ENCODE measurements at regions not wholly inside any gene's neighbourhood (a gene's known extent, or its start where the extent isn't known, plus 50 kb on each side); places are given as distances from the start of the nearest gene placed in this dataset.

DNA sequence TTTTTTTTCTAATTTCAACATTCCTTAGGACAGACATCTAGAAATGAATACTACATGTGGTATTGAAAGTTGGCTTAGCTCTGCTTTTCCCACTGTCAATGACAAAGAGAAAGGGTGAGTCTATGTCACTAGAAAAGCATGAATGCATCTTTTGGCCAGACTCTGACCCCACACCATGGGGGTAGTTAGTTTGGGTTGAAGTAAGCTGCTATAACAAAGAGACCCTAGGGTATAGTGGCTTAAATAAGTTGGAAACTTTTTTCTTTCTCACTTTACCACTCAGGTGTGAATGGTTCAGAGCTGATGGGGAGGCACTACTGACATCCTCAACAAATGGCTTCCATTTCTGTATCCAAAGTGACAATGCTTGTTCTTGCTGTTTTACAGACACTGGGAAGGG lies 161.5 kb downstream of the DLEU7 start:
- Mint-ChIP-seq H3K4me3 (no peak overlapping the region), H3K9me3 (no peaks in the 10 kb centered on the region), H3K36me3 (ENCODE audit: low read depth) (no peaks in the 10 kb centered on the region), H3K27ac (no peak overlapping the region), H3K4me1 (ENCODE audit: low read depth) (peaks cover 17% of the 10 kb centered on the region), H3K27me3 (no peaks in the 10 kb centered on the region)
- intact Hi-C loops (cut with micrococcal nuclease): no loop called here

DNA sequence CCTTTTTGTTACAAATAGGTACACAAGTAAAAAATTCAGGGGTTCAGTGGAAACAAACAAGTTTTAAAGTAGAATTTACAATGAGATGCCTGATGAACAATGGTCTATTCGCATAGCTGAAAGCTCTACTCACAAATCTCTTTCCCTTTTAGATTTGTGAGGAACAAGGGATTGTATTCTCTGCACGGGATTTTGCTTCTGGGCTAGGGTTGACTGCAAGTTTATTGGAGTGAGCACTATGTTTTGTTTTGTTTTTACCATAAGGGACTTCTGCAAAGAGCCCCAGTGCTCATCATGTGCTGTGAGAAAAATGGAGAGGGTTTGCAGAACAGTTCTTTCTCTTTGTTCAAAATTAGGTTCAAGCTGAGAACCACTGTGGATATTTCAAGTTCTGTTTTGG lies 160.5 kb downstream of the DLEU7 start:
- no peak overlapping the region for H3K27ac Mint-ChIP-seq
- intact Hi-C loops (cut with micrococcal nuclease): no loop called here
- no peaks in the 10 kb centered on the region for H3K27me3 Mint-ChIP-seq
- no peaks in the 10 kb centered on the region for H3K9me3 Mint-ChIP-seq
- H3K4me3 Mint-ChIP-seq: no peak overlapping the region
- peaks cover 15% of the 10 kb centered on the region for H3K4me1 Mint-ChIP-seq (ENCODE audit: low read depth)
- no peaks in the 10 kb centered on the region for H3K36me3 Mint-ChIP-seq (ENCODE audit: low read depth)

DNA sequence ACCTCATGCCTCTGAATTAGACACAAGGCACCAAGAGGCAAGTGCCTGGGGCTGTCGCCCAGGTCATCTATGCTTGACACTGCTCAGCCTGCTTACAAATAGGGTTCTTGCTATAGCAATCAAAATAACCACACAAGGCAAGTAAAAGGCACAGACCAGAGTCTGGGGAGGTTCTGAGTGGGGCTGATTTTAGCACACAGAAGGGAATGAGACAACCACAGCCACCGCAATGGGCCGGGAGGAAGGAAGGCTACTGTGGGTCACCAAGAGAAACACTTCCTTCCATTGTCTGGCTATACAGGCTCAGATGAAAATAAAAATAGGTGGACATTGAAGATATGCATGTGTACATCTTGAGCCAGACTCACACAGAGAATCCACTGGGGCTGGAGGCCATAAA lies 159.1 kb downstream of the DLEU7 start:
- Mint-ChIP-seq H3K27me3 (no peaks in the 10 kb centered on the region), H3K27ac (no peak overlapping the region), H3K4me3 (no peak overlapping the region), H3K9me3 (no peaks in the 10 kb centered on the region), H3K4me1 (ENCODE audit: low read depth) (peaks cover 15% of the 10 kb centered on the region), H3K36me3 (ENCODE audit: low read depth) (no peaks in the 10 kb centered on the region)
- intact Hi-C loops (cut with micrococcal nuclease): no loop called here

DNA sequence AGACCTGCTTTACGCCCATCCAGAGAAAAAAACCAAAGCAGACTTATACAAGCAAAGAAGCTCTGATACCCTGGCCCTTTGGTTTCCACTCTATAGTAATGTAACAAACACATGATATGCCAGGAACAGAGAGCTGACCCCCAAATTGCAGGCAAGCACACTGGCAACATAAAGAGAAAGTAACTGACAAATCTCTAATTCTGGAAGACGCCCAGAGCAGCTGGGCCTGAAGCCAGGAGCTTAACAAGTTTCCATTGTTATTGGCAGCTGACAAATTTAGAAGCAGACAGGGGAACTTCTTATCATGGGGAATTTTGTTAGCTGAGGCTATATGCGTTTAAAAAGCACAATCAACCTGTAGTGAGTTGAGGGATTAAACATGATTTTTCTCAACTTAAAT lies 158.0 kb downstream of the DLEU7 start:
- no peaks in the 10 kb centered on the region for H3K27me3 Mint-ChIP-seq
- intact Hi-C loops (cut with micrococcal nuclease): no loop called here

DNA sequence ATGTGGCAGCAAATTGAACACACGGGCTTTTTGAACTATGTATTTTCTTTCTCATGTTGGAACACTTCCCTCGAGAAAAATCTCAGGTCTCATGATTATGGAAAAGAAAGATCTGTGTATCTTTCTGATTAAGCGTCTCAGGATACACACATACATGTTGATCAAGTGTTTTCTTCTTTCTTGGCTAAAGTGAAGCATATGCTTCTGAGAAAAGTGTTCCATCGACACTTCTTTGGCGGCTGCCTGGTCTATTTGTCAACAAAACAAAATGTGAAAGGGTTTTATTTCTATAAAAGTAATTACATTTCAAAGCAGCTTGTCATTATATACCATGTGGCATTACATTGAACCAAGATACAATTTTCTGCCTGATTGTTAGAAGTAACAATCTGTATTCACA lies 157.5 kb downstream of the DLEU7 start:
- intact Hi-C loops (cut with micrococcal nuclease): no loop called here
- Mint-ChIP-seq H3K4me1 (ENCODE audit: low read depth) (peaks cover 15% of the 10 kb centered on the region), H3K27ac (no peak overlapping the region), H3K27me3 (no peaks in the 10 kb centered on the region), H3K36me3 (ENCODE audit: low read depth) (no peaks in the 10 kb centered on the region), H3K9me3 (no peaks in the 10 kb centered on the region), H3K4me3 (no peak overlapping the region)

More for the DNA sequence above, 158.0 kb downstream of the DLEU7 start:
- Mint-ChIP-seq H3K36me3 (ENCODE audit: low read depth) (no peaks in the 10 kb centered on the region), H3K27ac (no peak overlapping the region), H3K9me3 (no peaks in the 10 kb centered on the region), H3K4me3 (no peak overlapping the region), H3K4me1 (ENCODE audit: low read depth) (peaks cover 15% of the 10 kb centered on the region)

DNA sequence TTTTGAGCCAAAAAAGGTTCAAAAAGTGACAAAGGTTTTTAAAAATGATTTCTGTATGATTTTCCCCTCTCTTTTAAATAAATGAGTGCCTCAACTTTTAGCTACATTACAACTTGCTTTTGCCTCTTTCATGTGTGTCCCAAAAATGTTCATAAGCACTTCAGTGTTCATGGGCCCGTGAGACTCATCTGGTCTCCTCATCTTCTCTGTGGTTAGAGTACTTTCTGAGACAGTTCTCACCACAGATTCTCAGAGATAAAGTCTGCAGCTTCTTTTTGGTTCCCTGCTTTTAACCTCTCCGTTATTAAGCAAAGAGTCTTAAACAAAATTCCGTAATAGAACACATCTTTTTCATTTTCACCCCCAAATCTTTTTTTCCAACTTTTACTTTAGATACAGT lies 156.9 kb downstream of the DLEU7 start:
- no peak overlapping the region for H3K27ac Mint-ChIP-seq
- intact Hi-C loops (cut with micrococcal nuclease): no loop called here
- H3K4me3 Mint-ChIP-seq: no peak overlapping the region

DNA sequence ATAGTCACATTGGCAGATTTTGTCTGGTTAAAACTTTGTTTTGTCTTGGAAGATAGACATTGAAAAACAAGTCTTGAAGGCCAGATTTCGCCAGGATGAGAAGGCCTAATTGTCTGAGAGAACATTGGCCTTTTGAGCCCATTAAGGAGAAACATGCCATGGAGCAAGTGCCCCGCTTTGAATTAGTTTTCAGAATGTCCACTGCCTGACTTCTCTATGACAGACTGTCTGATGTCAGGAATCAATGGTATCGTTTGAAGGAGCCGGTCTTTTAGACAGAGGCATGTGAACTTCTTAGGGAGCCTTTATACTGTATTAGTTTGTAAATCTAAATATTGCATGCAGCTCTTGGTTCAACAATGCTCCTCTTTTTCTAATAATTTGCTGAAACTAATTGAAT lies 155.9 kb downstream of the DLEU7 start:
- Mint-ChIP-seq H3K4me3 (no peak overlapping the region), H3K36me3 (ENCODE audit: low read depth) (no peaks in the 10 kb centered on the region), H3K27me3 (no peaks in the 10 kb centered on the region), H3K9me3 (no peaks in the 10 kb centered on the region), H3K4me1 (ENCODE audit: low read depth) (peaks cover 15% of the 10 kb centered on the region), H3K27ac (no peak overlapping the region)
- intact Hi-C loops (cut with micrococcal nuclease): no loop called here

More for the DNA sequence above, 156.9 kb downstream of the DLEU7 start:
- no peaks in the 10 kb centered on the region for H3K9me3 Mint-ChIP-seq
- H3K4me1 Mint-ChIP-seq (ENCODE audit: low read depth): peaks cover 15% of the 10 kb centered on the region
- no peaks in the 10 kb centered on the region for H3K27me3 Mint-ChIP-seq
- H3K36me3 Mint-ChIP-seq (ENCODE audit: low read depth): no peaks in the 10 kb centered on the region

DNA sequence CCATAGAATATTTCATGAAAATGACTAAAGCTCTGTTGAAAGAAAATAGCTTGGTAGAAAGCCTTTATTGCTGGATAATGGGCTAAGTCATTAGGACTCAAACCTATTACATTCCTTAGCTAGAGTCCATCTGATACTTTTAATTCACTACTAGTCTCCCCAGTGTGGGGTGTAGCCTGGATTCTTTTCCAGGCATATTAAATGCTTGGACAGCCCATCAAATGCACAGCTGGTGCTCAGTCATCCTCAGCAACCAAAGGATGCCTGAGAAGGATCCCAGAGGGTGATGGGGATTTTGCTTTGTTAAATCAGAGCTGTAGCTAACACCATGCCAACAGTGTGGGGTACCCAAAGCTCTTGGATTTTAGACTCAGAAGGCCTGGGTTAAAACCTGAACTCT lies 153.5 kb downstream of the DLEU7 start:
- Mint-ChIP-seq H3K27me3 (no peaks in the 10 kb centered on the region), H3K27ac (no peak overlapping the region), H3K9me3 (no peaks in the 10 kb centered on the region), H3K36me3 (ENCODE audit: low read depth) (no peaks in the 10 kb centered on the region), H3K4me3 (no peak overlapping the region), H3K4me1 (ENCODE audit: low read depth) (peaks cover 4% of the 10 kb centered on the region)
- intact Hi-C loops (cut with micrococcal nuclease): no loop called here

DNA sequence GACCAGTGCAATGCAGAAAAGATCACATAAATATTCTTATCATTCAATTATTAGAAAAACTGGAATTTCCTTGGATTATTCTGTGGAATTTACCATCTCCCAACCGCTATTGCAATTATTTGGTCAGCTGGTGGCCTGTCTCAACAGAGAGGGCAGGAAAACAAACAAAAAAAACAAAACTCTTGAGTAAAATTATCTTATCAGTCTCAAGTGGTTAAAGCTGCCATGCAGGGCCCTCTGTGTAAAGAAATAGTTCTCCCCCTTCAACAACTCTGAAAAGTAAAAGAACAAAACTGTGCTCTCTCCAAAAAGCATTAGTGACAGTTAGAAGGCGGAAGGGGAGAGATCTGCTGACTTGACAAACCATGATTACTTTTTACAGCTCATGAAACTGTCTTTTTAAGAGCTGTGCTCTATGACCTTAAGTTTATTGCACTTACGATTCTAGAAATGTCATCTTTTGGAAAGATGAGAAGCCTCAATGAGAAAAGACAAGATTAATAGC lies 152.3 kb downstream of the DLEU7 start:
- Mint-ChIP-seq H3K27me3 (no peaks in the 10 kb centered on the region), H3K9me3 (no peaks in the 10 kb centered on the region), H3K4me1 (ENCODE audit: low read depth) (no peaks in the 10 kb centered on the region), H3K4me3 (no peak overlapping the region), H3K27ac (no peak overlapping the region), H3K36me3 (ENCODE audit: low read depth) (no peaks in the 10 kb centered on the region)
- intact Hi-C loops (cut with micrococcal nuclease): no loop called here

DNA sequence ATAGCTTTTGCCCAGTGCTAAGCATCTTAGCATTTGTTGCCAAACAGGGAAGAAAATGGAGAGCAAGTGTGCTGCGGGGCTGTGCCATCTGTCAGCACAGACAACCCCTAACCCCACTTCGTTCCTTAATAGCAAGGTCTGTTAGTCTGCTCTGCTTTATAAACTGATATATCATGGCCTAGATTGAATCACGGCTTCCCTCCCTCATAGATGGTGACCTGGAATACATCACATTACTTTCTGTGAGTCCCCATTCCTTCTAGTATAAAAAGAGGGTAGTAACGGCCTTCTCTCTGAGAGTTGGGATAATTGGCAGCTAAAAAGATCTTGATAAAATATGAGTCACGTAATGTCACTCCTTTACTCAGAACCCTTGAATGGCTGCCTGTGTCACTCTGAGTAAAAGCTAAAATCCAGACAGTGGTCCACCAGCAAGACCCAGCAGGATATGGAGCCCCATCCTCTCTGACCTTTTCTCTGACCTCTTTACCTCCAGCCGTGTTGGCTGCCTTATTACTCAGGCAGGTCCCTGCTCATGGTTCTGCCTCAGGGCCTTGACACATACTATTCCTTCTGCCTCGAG lies 151.7 kb downstream of the DLEU7 start:
- Mint-ChIP-seq H3K4me3 (no peak overlapping the region), H3K27ac (no peak overlapping the region), H3K27me3 (no peaks in the 10 kb centered on the region), H3K36me3 (ENCODE audit: low read depth) (no peaks in the 10 kb centered on the region), H3K4me1 (ENCODE audit: low read depth) (no peaks in the 10 kb centered on the region), H3K9me3 (no peaks in the 10 kb centered on the region)
- intact Hi-C loops (cut with micrococcal nuclease): no loop called here

DNA sequence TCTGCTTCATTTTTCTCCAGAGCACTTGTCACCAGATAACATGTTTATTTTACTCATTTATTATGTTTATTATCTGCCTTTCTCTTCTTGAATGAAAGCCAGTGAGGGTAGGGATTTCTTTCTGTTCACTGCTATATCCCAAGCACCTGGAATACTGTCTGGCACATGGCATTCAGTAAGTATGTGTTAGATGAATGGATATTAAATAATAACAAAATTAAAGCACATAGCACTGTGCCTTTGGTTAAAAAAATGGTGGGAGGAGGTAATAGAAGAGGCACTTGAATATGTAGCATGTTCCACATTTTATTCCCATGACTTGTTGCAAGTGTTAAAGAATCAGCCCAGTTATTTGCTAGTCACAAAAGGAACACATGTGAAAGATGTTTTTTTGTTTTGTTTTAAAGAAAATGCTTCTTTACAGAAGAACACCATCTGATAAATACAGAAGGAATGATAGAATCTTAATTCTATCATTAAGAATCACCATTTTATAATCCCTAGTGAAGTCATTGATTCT lies 151.0 kb downstream of the DLEU7 start:
- Mint-ChIP-seq H3K36me3 (ENCODE audit: low read depth) (no peaks in the 10 kb centered on the region), H3K27ac (no peak overlapping the region), H3K27me3 (no peaks in the 10 kb centered on the region), H3K4me1 (ENCODE audit: low read depth) (no peaks in the 10 kb centered on the region), H3K9me3 (no peaks in the 10 kb centered on the region), H3K4me3 (no peak overlapping the region)
- intact Hi-C loops (cut with micrococcal nuclease): no loop called here

DNA sequence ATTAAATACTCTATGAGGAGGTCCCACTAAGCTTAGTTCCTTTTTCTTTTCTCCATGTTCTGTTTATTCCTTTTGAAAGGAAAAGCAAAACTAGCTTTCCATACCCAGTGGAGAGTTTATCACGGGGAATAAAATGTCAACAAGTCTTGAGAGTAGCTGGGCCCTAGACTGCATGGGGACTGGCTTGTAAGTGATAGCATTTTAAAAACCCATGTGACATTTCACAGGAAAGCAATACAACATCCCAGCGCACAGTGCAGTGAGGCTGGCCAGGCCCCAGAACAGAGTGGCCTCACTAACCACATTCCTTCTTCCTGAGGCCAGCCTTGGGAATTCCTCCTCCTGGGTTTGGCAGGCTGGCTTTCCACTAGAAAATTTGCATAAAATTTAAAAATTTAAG lies 149.8 kb downstream of the DLEU7 start:
- Mint-ChIP-seq H3K27ac (no peak overlapping the region), H3K27me3 (no peaks in the 10 kb centered on the region), H3K4me3 (no peak overlapping the region), H3K9me3 (no peaks in the 10 kb centered on the region), H3K4me1 (ENCODE audit: low read depth) (no peaks in the 10 kb centered on the region), H3K36me3 (ENCODE audit: low read depth) (no peaks in the 10 kb centered on the region)
- intact Hi-C loops (cut with micrococcal nuclease): no loop called here

DNA sequence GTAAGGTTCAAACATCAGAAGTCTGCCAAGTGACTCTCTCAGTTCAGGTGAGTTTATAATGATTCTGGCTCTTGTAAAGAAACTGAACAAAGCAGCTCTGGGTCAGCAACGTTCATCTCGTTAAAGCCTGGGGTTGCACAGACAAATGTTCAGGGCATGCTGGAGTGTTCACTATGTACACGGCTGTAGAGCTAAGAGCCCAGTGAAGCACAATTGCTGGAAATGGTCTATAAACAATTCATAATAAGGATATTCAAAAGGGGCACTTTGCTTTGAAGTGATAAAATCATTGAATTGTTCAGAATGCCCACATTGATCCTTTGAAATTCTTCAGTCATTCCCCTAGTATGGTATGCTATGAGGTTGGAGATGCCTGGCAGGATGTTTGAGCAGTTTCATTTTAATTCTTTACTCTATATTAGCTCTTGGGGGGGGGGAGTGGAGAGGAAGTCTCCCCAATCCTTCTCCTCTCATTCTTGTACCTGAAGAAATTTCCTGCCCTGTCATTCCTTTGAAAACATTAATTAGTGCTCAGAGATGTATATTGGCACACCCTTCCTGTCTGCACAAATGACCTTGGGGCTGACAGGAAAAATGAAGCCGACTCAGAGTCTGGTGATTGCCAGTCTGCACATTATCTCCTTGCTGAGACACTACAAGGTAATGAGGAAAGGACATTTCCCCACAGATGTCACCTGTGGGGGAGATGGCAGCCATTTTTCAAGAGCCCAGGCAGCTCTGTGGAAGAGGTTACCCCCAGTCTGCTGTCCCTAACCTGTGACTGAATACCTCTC lies 145.5 kb downstream of the DLEU7 start:
- Mint-ChIP-seq H3K9me3 (no peaks in the 10 kb centered on the region), H3K4me1 (ENCODE audit: low read depth) (no peaks in the 10 kb centered on the region), H3K4me3 (no peak overlapping the region), H3K27ac (no peak overlapping the region), H3K27me3 (no peaks in the 10 kb centered on the region), H3K36me3 (ENCODE audit: low read depth) (no peaks in the 10 kb centered on the region)
- intact Hi-C loops (cut with micrococcal nuclease): no loop called here

DNA sequence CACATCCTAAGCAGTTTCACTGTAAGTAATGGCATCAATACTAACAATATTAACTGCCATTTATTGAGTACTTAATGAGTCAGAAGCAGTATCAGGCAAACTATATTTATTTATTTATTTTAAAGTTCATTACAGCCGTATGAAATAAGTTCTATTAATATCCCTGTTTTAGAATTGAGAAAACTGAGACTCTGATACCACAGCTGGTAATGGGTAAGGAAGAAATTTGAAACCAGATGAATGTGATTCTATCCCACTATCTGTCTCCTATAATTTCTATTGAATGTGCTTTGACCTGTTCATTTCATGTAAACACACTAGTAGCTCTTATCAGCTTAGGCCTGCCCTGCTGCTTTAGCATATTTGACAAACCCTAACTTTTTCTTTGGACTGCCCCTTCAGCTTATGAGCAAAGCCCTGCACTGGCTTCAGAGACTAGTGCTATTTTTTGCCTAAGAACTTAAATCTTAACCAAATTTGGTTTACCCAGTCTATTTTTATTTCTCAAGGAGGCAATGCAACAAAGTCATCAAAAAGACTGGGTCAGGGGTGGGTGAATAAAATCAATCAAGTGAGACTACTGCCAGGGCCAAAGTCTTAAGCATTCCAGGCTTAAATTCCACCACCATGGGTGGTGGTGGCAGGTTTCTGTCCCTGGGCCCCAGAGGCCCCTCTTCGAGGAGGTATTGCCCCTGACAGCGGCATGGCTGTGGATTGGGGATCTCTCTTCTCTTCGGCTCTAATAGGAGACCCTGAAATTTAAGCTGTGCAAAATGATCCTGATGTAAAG lies 143.4 kb downstream of the DLEU7 start:
- Mint-ChIP-seq H3K9me3 (no peaks in the 10 kb centered on the region), H3K27ac (no peak overlapping the region), H3K36me3 (ENCODE audit: low read depth) (no peaks in the 10 kb centered on the region), H3K4me1 (ENCODE audit: low read depth) (no peaks in the 10 kb centered on the region), H3K27me3 (no peaks in the 10 kb centered on the region), H3K4me3 (no peak overlapping the region)
- intact Hi-C loops (cut with micrococcal nuclease): no loop called here

Measured in dendritic cell treated with granulocyte-macrophage colony-stimulating factor and Interleukin-4, amounts not matched to agents 40 ng/mL and 50 ng/mL, for 4 days (primary cell).